Naive thymus-derived CD4-positive, alpha-beta T cell (primary cell): ENCODE measurements at regions not wholly inside any gene's neighbourhood (a gene's known extent, or its start where the extent isn't known, plus 50 kb on each side); places are given as distances from the start of the nearest gene placed in this dataset.

ENCODE experiments used
- ATAC-seq: fragments of 150-1000 bp; cut with Tn5 transposase; 2 replicates; pipeline ENCODE4 v1.10.0; 2021; ENCODE audit warnings: mild to moderate bottlenecking, moderate library complexity
- CTCF ChIA-PET: fragments of 350-600 bp; sonication (Branson Sonifier 250); formaldehyde crosslinking; loops from one replicate; lab custom pipeline; 2021; ENCODE audit warnings: antibody characterized with exemption; lab: Charles Lee
- POLR2A ChIA-PET: fragments of 350-600 bp; sonication (Branson Sonifier 250); formaldehyde crosslinking; loops from one replicate; lab custom pipeline; 2021; ENCODE audit warnings: antibody characterized with exemption, inconsistent platforms; lab: Charles Lee
- DNase-seq, 9 donors: peaks; one replicate each; pipeline versions ENCODE4 v3.0.0 to v3.0.0-alpha.2; 2020 to 2022; ENCODE audit warnings: mixed read lengths in 1 of 9
- H3K27ac ChIP-seq: one replicate; pipeline ENCODE4 v1.7.0; 2013; ENCODE audit warnings: mild to moderate bottlenecking, low read depth, low read length, moderate library complexity
- H3K27me3 ChIP-seq, 2 donors: one replicate each; pipeline ENCODE4 v1.7.0; 2013; ENCODE audit warnings: low read length in 2 of 2, mild to moderate bottlenecking in 2 of 2, moderate library complexity in 2 of 2; ENCODE audit not compliant: control insufficient read depth in 2 of 2, insufficient read depth in 2 of 2
- H3K36me3 ChIP-seq, 3 experiments: 1 replicate in 2 of 3; 2 replicates in 1 of 3; pipeline ENCODE4 v1.7.0; 2013; ENCODE audit warnings: low read length in 3 of 3, mild to moderate bottlenecking in 3 of 3, moderate library complexity in 1 of 3; ENCODE audit not compliant: insufficient read depth in 3 of 3, control insufficient read depth in 2 of 3
- H3K4me1 ChIP-seq, 2 donors: one replicate each; pipeline ENCODE4 v1.7.0; 2013; ENCODE audit warnings: low read length in 2 of 2, mild to moderate bottlenecking in 2 of 2, moderate library complexity in 1 of 2; ENCODE audit not compliant: control insufficient read depth in 2 of 2, insufficient read depth in 2 of 2
- H3K4me3 ChIP-seq: 2 replicates; pipeline ENCODE4 v1.7.0; 2013; ENCODE audit warnings: mild to moderate bottlenecking, low read length
- H3K9me3 ChIP-seq, 3 experiments: 1 replicate in 2 of 3; 2 replicates in 1 of 3; pipeline ENCODE4 v1.7.0; 2013; ENCODE audit warnings: low read length in 3 of 3; ENCODE audit not compliant: control insufficient read depth in 2 of 3
- H3K27ac Mint-ChIP-seq, 9 donors: one replicate each; pipeline ENCODE4 v1.8.0; 2020 to 2022; ENCODE audit warnings: mixed read lengths in 9 of 9, mild to moderate bottlenecking in 8 of 9, moderate library complexity in 5 of 9, inconsistent platforms in 2 of 9
- H3K27me3 Mint-ChIP-seq, 5 donors: one replicate each; pipeline ENCODE4 v1.8.0; 2021 to 2022; ENCODE audit warnings: mixed read lengths in 5 of 5, mild to moderate bottlenecking in 1 of 5
- H3K36me3 Mint-ChIP-seq, 5 donors: one replicate each; pipeline ENCODE4 v1.8.0; 2020 to 2022; ENCODE audit warnings: mixed read lengths in 5 of 5, mild to moderate bottlenecking in 3 of 5, inconsistent platforms in 1 of 5
- H3K4me1 Mint-ChIP-seq, 7 donors: one replicate each; pipeline ENCODE4 v1.8.0; 2020 to 2022; ENCODE audit warnings: mixed read lengths in 7 of 7, mild to moderate bottlenecking in 3 of 7, inconsistent platforms in 1 of 7
- H3K4me3 Mint-ChIP-seq, 10 donors: one replicate each; pipeline ENCODE4 v1.8.0; 2020 to 2022; ENCODE audit warnings: mild to moderate bottlenecking in 10 of 10, mixed read lengths in 10 of 10, moderate library complexity in 6 of 10, inconsistent platforms in 2 of 10
- H3K9me3 Mint-ChIP-seq, 11 donors: one replicate each; pipeline ENCODE4 v1.8.0; 2020 to 2022; ENCODE audit warnings: mixed read lengths in 11 of 11, mild to moderate bottlenecking in 4 of 11, inconsistent platforms in 1 of 11, moderate library complexity in 1 of 11
- intact Hi-C, 2 donors: fragments of 100-400 bp; cut with micrococcal nuclease; formaldehyde crosslinking; loops; one replicate each; pipeline ENCODE4 v1.15.1; 2023

- POLR2A ChIA-PET, result no interaction called here
- no peak overlapping the region for H3K4me3 Mint-ChIP-seq
These were observed 515.3 kb downstream of the SOX5 start for GRCh38 chr12:23434154-23434553.

GRCh38 chr12:23446746-23447145, 502.7 kb downstream of the SOX5 start:
- Histone ChIP-seq H3K4me3 (no peak overlapping the region), H3K27me3 (no peaks in the 10 kb centered on the region), H3K4me1 (no peaks in the 10 kb centered on the region), H3K27ac (no peak overlapping the region), H3K36me3 (no peaks in the 10 kb centered on the region), H3K9me3 (no peaks in the 10 kb centered on the region)
- Mint-ChIP-seq H3K27ac (no peak overlapping the region), H3K4me3 (no peak overlapping the region), H3K9me3 (peaks cover 0 to 5% (median 0%) of the 10 kb centered on the region in 11 donors), H3K27me3 (no peaks in the 10 kb centered on the region), H3K4me1 (no peaks in the 10 kb centered on the region), H3K36me3 (no peaks in the 10 kb centered on the region)
- intact Hi-C loops, result no loop called here
- ChIA-PET CTCF (no interaction called here), POLR2A (no interaction called here)
- ATAC-seq (no peak), DNase-seq (no peak)

More at GRCh38 chr12:23434154-23434553, 515.3 kb downstream of the SOX5 start:
- Histone ChIP-seq H3K9me3 (no peaks in the 10 kb centered on the region), H3K4me1 (no peaks in the 10 kb centered on the region), H3K4me3 (no peak overlapping the region), H3K27me3 (no peaks in the 10 kb centered on the region), H3K36me3 (no peaks in the 10 kb centered on the region), H3K27ac (no peak overlapping the region)
- Mint-ChIP-seq H3K9me3 (peaks cover 0 to 18% (median 10%) of the 10 kb centered on the region in 11 donors), H3K27ac (no peak overlapping the region), H3K4me1 (no peaks in the 10 kb centered on the region), H3K36me3 (no peaks in the 10 kb centered on the region), H3K27me3 (no peaks in the 10 kb centered on the region)
- CTCF ChIA-PET, result no interaction called here
- DNase-seq (no peak), ATAC-seq (no peak)
- intact Hi-C loops, result no loop called here

GRCh38 chr12:23450810-23451209, 498.7 kb downstream of the SOX5 start:
- DNase-seq (no peak), ATAC-seq (no peak)
- ChIA-PET POLR2A (no interaction called here), CTCF (no interaction called here)
- Histone ChIP-seq H3K4me3 (no peak overlapping the region), H3K27ac (no peak overlapping the region), H3K36me3 (no peaks in the 10 kb centered on the region), H3K27me3 (no peaks in the 10 kb centered on the region), H3K9me3 (no peaks in the 10 kb centered on the region), H3K4me1 (no peaks in the 10 kb centered on the region)
- intact Hi-C loops, result no loop called here
- Mint-ChIP-seq H3K27me3 (no peaks in the 10 kb centered on the region), H3K4me1 (no peaks in the 10 kb centered on the region), H3K36me3 (no peaks in the 10 kb centered on the region), H3K9me3 (peaks cover 0 to 18% (median 6%) of the 10 kb centered on the region in 11 donors), H3K4me3 (no peak overlapping the region), H3K27ac (no peak overlapping the region)

DNA sequence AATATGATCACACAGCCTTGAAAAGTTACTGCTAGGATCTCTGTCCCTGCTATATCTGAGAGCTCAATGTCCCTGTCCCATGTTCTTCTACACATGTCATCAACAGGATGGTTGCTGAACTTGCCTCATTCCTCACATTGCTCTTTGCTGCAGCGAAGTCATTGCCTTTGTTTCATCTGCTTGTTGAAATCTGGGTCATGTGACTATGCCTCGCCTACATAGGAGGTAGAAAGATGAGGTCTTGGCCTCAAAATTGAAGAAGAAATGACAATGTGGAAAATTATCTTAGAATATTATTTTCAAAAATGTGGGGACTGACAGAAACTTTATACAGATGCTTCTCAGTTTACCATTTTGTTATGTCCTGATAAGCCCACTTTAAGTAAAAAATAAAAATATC, 494.2 kb downstream of the SOX5 start:
- no peak for ATAC-seq
- POLR2A ChIA-PET, result no interaction called here

DNA sequence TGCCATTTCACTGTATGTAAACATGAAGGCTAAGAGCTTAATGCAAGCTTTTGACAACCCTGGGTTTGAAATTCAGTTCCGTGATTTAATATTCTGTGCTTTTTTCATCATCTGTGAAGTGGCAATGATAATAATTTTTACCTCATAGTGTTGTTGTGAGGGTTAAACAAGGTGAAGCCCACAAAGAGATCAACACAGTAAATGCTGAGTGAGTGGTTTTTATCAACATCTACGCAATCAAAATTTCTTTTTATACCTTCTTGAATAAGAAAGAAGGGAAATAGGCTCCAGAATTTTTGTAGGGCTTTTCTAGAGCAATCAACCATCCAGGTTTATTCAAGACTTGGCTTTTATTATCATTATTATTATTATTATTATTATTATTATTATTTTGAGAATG, 490.8 kb downstream of the SOX5 start:
- DNase-seq (no peak), ATAC-seq (no peak)
- intact Hi-C loops, result no loop called here
- no peaks in the 10 kb centered on the region for H3K4me1 Mint-ChIP-seq
- Histone ChIP-seq H3K4me1 (no peaks in the 10 kb centered on the region), H3K36me3 (no peaks in the 10 kb centered on the region), H3K9me3 (no peaks in the 10 kb centered on the region), H3K4me3 (no peak overlapping the region), H3K27ac (no peak overlapping the region), H3K27me3 (no peaks in the 10 kb centered on the region)
- H3K27ac Mint-ChIP-seq, result no peak overlapping the region
- ChIA-PET POLR2A (no interaction called here), CTCF (no interaction called here)
- H3K4me3 Mint-ChIP-seq, result no peak overlapping the region
- H3K36me3 Mint-ChIP-seq, result no peaks in the 10 kb centered on the region
- peaks cover 0 to 21% (median 7%) of the 10 kb centered on the region in 11 donors for H3K9me3 Mint-ChIP-seq
- no peaks in the 10 kb centered on the region for H3K27me3 Mint-ChIP-seq

More for the DNA sequence above, 494.2 kb downstream of the SOX5 start:
- no peak overlapping the region for H3K27ac ChIP-seq
- H3K4me3 Mint-ChIP-seq, result no peak overlapping the region
- H3K27me3 Mint-ChIP-seq, result no peaks in the 10 kb centered on the region
- no peaks in the 10 kb centered on the region for H3K4me1 ChIP-seq
- H3K27ac Mint-ChIP-seq, result no peak overlapping the region
- no peaks in the 10 kb centered on the region for H3K36me3 Mint-ChIP-seq
- no peaks in the 10 kb centered on the region for H3K4me1 Mint-ChIP-seq
- intact Hi-C loops, result no loop called here
- no peaks in the 10 kb centered on the region for H3K27me3 ChIP-seq
- CTCF ChIA-PET, result no interaction called here
- no peaks in the 10 kb centered on the region for H3K9me3 ChIP-seq
- H3K36me3 ChIP-seq, result no peaks in the 10 kb centered on the region
- H3K4me3 ChIP-seq, result no peak overlapping the region
- peaks cover 0 to 18% (median 6%) of the 10 kb centered on the region in 11 donors for H3K9me3 Mint-ChIP-seq
- DNase-seq, result no peak

GRCh38 chr12:23462546-23462945, 486.9 kb downstream of the SOX5 start:
- Mint-ChIP-seq H3K27ac (no peak overlapping the region), H3K27me3 (no peaks in the 10 kb centered on the region), H3K36me3 (no peaks in the 10 kb centered on the region), H3K9me3 (peaks cover 4 to 38% (median 20%) of the 10 kb centered on the region in 11 donors), H3K4me3 (no peak overlapping the region), H3K4me1 (no peaks in the 10 kb centered on the region)
- ATAC-seq (no peak), DNase-seq (no peak)
- ChIA-PET CTCF (no interaction called here), POLR2A (no interaction called here)
- no peaks in the 10 kb centered on the region for H3K4me1 ChIP-seq
- H3K27ac ChIP-seq, result no peak overlapping the region
- intact Hi-C loops, result no loop called here
- no peak overlapping the region for H3K4me3 ChIP-seq
- H3K9me3 ChIP-seq, result no peaks in the 10 kb centered on the region
- no peaks in the 10 kb centered on the region for H3K27me3 ChIP-seq
- H3K36me3 ChIP-seq, result no peaks in the 10 kb centered on the region

DNA sequence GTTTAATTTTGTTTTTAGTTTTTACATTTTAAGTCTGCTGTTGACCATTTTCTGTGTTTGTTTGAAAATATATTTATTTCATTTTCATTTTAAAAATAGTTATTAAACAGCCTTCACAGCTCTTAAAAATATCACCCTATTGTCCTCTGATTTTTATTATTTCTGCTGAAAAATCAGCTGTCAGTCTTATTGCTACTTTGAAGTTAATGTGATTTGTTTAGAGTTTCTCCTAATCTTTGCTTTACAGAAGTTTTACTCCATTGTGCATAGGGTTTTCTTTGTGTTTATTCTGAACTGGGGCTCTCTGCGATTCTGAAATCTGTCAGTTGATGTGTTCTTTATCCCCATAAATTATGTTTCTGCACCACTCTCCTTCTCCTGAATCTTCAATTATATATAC, 486.3 kb downstream of the SOX5 start:
- no peaks in the 10 kb centered on the region for H3K36me3 ChIP-seq
- intact Hi-C loops, result no loop called here
- no peaks in the 10 kb centered on the region for H3K27me3 ChIP-seq
- ChIA-PET CTCF (no interaction called here), POLR2A (no interaction called here)
- H3K4me1 ChIP-seq, result no peaks in the 10 kb centered on the region
- H3K27ac ChIP-seq, result no peak overlapping the region
- ATAC-seq (no peak), DNase-seq (no peak)
- Mint-ChIP-seq H3K4me1 (no peaks in the 10 kb centered on the region), H3K4me3 (no peak overlapping the region), H3K36me3 (no peaks in the 10 kb centered on the region), H3K9me3 (peaks cover 6 to 45% (median 20%) of the 10 kb centered on the region in 11 donors), H3K27me3 (no peaks in the 10 kb centered on the region), H3K27ac (no peak overlapping the region)
- H3K4me3 ChIP-seq, result no peak overlapping the region
- no peaks in the 10 kb centered on the region for H3K9me3 ChIP-seq
